ENCODE measurements at regions not wholly inside any gene's neighbourhood (a gene's known extent, or its start where the extent isn't known, plus 50 kb on each side); places are given as distances from the start of the nearest gene placed in this dataset.

DNA sequence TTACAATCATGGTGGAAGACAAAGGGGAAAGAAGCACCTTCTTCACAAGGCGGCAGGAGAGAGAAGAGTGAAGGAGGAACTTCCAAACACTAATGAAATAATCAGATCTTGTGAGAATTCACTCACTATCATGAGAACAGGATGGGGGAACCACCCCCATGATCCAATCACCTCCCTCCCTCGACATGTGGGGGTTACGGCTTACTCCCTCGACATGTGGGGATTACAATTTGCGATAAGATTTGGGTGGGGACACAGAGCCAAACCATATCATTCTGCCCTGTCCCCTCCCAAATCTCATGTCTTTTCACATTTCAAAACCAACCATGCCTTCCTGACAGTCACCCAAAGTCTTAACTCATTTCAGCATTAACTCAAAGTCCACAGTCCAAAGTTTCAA is 88.7 kb upstream of the PGRMC2 start:
- H3K4me3 ChIP-seq: no peak overlapping the region
- no peaks in the 10 kb centered on the region for H3K27me3 ChIP-seq
- H3K36me3 ChIP-seq: no peaks in the 10 kb centered on the region
- H3K9me3 ChIP-seq: peaks cover 0 to 11% (median 7%) of the 10 kb centered on the region in 4 donors
- no peak for DNase-seq
- WGBS, 5 donors: 85 to 98% (median 95%) methylated on average over 5 of the region's 5 CpGs
- intact Hi-C loops (cut with DNase I; ENCODE audit: low total_unique reads): no loop called here
- H3K27ac ChIP-seq: no peak overlapping the region
- TF ChIP-seq POLR2A (IDR thresholded peaks at IDR 0.05) (no peak), CTCF (IDR thresholded peaks at IDR 0.05) (no peak), EP300 (IDR thresholded peaks at IDR 0.05) (no peak), POLR2AphosphoS5 (IDR thresholded peaks at IDR 0.05) (no peak)
- peaks cover 0 to 10% (median 5%) of the 10 kb centered on the region in 4 donors for H3K4me1 ChIP-seq

DNA sequence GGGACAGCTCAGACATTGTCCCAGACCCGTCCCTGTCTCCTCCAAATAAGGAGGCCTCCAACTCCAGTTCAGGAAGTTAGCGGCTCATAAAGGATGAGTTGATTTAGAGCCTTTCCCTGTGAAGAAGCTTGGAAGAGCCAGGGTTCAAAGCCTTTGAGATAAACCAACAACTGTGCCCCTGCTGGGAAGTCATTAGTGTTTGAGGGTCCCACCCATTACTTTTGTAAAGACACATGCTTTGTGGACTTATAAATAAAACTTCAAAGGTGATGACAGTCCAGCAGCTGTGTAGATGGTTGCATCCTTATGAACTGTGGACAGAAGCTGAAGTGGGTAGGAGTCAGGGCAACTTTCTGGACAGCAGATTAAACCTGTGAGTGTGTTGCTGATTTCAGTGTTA is 86.0 kb upstream of the PGRMC2 start:
- 80 to 93% (median 85%) methylated on average over 2 of the region's 2 CpGs for WGBS, 5 donors
- Histone ChIP-seq H3K36me3 (no peaks in the 10 kb centered on the region), H3K27me3 (no peaks in the 10 kb centered on the region), H3K4me1 (peaks cover 0 to 6% (median 2%) of the 10 kb centered on the region in 4 donors), H3K4me3 (no peak overlapping the region), H3K9me3 (peaks cover 0 to 14% (median 7%) of the 10 kb centered on the region in 4 donors), H3K27ac (no peak overlapping the region)
- no peak for TF ChIP-seq POLR2AphosphoS5 (IDR thresholded peaks at IDR 0.05)
- TF ChIP-seq POLR2A (IDR thresholded peaks at IDR 0.05): no peak
- TF ChIP-seq CTCF (IDR thresholded peaks at IDR 0.05): no peak
- no peak for TF ChIP-seq EP300 (IDR thresholded peaks at IDR 0.05)
- intact Hi-C loops (cut with DNase I; ENCODE audit: low total_unique reads): no loop called here
- DNase-seq: no peak

DNA sequence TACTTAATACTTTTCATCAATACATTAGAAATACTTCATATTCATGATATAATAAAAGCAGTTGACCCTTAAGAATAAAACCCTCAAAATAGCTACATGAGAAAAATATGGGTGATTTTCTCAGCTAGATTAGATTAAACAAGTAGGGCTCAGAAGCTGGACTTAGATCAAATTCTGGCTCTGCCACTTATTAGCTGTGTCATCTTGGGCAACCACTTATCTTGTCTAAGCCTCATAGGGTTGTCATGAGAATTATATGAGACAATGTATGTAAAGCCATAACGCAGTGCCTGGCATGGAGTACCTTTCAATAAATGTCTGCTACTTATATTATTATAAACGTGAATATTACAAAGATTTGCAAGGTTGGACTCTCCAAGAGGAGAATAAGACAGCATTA is 84.3 kb upstream of the PGRMC2 start:
- H3K27me3 ChIP-seq: no peaks in the 10 kb centered on the region
- H3K4me3 ChIP-seq: no peak overlapping the region
- intact Hi-C loops (cut with DNase I; ENCODE audit: low total_unique reads): no loop called here
- peak overlapping the region in 2 of 5 donors; percentile 0 to 33 for H3K27ac ChIP-seq
- H3K9me3 ChIP-seq: peaks cover 0 to 10% (median 4%) of the 10 kb centered on the region in 4 donors
- peaks cover 0 to 6% (median 2%) of the 10 kb centered on the region in 4 donors for H3K4me1 ChIP-seq
- TF ChIP-seq POLR2A (IDR thresholded peaks at IDR 0.05) (no peak), CTCF (IDR thresholded peaks at IDR 0.05) (no peak), POLR2AphosphoS5 (IDR thresholded peaks at IDR 0.05) (no peak), EP300 (IDR thresholded peaks at IDR 0.05) (no peak)
- WGBS, 5 donors: 83 to 96% (median 89%) methylated on average over 2 of the region's 2 CpGs
- no peak for DNase-seq
- no peaks in the 10 kb centered on the region for H3K36me3 ChIP-seq

DNA sequence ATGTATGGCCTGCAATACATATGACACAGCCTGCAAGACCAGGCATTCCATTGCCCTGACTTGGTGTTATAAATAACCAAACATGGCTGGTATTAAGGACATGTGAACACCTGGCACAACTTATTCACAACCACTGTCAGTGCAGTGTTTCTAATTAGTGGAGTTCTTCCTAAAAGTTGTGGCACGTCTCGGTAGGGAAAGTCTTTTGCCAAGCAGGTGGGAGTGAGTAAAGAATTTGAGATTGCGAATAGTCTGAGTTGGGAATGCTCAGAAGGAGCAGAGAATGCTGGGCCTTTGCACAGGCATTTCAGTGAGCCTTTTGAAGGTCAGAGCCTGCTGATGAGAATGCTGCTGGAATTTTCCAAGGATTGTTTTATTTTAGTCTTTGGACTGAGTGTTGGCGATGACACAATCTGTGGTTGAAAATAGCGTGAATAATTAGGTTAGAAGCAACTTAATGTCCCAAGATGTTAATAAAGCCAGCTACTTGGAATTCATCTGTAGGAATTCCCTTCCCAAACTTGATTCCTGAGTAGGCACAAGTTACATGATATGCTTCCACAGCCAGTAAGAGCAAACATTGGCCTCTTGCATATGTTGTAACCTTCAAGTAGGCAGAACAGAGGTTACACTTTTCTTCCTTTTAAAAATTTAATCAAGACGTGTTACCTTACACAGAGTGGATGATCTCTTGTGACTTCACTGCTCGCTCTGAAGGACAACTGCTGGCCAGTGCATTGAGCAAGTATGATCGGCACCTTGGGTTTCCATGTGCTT is 83.6 kb upstream of the PGRMC2 start:
- H3K27ac ChIP-seq: peak overlapping the region in 3 of 5 donors; percentile 0 to 33 (median 10)
- DNase-seq: no peak
- peaks cover 0 to 3% (median 0%) of the 10 kb centered on the region in 4 donors for H3K9me3 ChIP-seq
- H3K4me3 ChIP-seq: no peak overlapping the region
- WGBS, 5 donors: 70 to 81% (median 76%) methylated on average over 8 of the region's 8 CpGs
- no peaks in the 10 kb centered on the region for H3K36me3 ChIP-seq
- peaks cover 0 to 6% (median 2%) of the 10 kb centered on the region in 4 donors for H3K4me1 ChIP-seq
- no peaks in the 10 kb centered on the region for H3K27me3 ChIP-seq
- intact Hi-C loops (cut with DNase I; ENCODE audit: low total_unique reads): no loop called here
- TF ChIP-seq POLR2AphosphoS5 (IDR thresholded peaks at IDR 0.05): no peak
- TF ChIP-seq EP300 (IDR thresholded peaks at IDR 0.05): no peak
- no peak for TF ChIP-seq CTCF (IDR thresholded peaks at IDR 0.05)
- TF ChIP-seq POLR2A (IDR thresholded peaks at IDR 0.05): no peak
